Neural cell (in vitro differentiated cells): ENCODE measurements at regions not wholly inside any gene's neighbourhood (a gene's known extent, or its start where the extent isn't known, plus 50 kb on each side); places are given as distances from the start of the nearest gene placed in this dataset.
"Not testable (repeated sequence)": the region's sequence is repeated elsewhere in the genome, so short reads cannot be mapped to it uniquely, and the experiment has no call there.

Experiments used
- H2AFZ ChIP-seq: fragments of 200-600, 300-800 bp; sonication (generic), shearing (Covaris generic); 2 replicates; pipeline ENCODE4 v1.6.0; 2014; ENCODE audit warnings: low read depth, mild to moderate bottlenecking, antibody characterized with exemption, low read length, moderate library complexity
- H3F3A ChIP-seq: fragments of 200-600 bp; shearing (Covaris generic); 2 replicates; pipeline ENCODE4 v1.6.1; 2016; ENCODE audit warnings: mild to moderate bottlenecking, moderate library complexity, mixed read lengths, antibody characterized with exemption, low read length; ENCODE audit not compliant: insufficient read depth, poor library complexity, severe bottlenecking
- H3K27ac ChIP-seq: fragments of 200-600, 300-800 bp; sonication (generic), shearing (Covaris generic); 2 replicates; pipeline ENCODE4 v1.5.1; 2014; ENCODE audit warnings: mild to moderate bottlenecking, low read length, moderate library complexity
- H3K27me3 ChIP-seq: fragments of 300-800, 200-600 bp; sonication (generic), shearing (Covaris generic); 2 replicates; pipeline ENCODE4 v1.6.0; 2014; ENCODE audit warnings: mild to moderate bottlenecking, low read depth, low read length, moderate library complexity; ENCODE audit not compliant: insufficient read depth
- H3K36me3 ChIP-seq: fragments of 300-800, 200-600 bp; sonication (generic), shearing (Covaris generic); 2 replicates; pipeline ENCODE4 v1.5.1; 2014; ENCODE audit warnings: mild to moderate bottlenecking, antibody characterized with exemption, low read length, moderate library complexity; ENCODE audit not compliant: insufficient read depth
- H3K4me2 ChIP-seq: fragments of 300-800, 200-600 bp; sonication (generic), shearing (Covaris generic); 2 replicates; pipeline ENCODE4 v1.6.0; 2014; ENCODE audit warnings: mild to moderate bottlenecking, low read length
- H3K4me3 ChIP-seq: fragments of 300-800, 200-600 bp; sonication (generic), shearing (Covaris generic); 2 replicates; pipeline ENCODE4 v1.5.1; 2014; ENCODE audit warnings: mild to moderate bottlenecking, low read length, moderate library complexity
- H3K79me2 ChIP-seq: fragments of 200-600 bp; shearing (Covaris generic); replicated peaks from 2 replicates; pipeline ENCODE4 v1.6.0; 2014; ENCODE audit warnings: mild to moderate bottlenecking, low read length, moderate library complexity; ENCODE audit not compliant: insufficient read depth
- H3K9ac ChIP-seq: fragments of 300-800, 200-600 bp; sonication (generic), shearing (Covaris generic); 2 replicates; pipeline ENCODE4 v1.6.1; 2016; ENCODE audit warnings: mild to moderate bottlenecking, low read length, mixed read lengths
- H3K9me2 ChIP-seq: fragments of 200-600 bp; shearing (Covaris generic); 2 replicates; pipeline ENCODE4 v1.6.1; 2016; ENCODE audit warnings: mild to moderate bottlenecking, low read length, mixed read lengths; ENCODE audit not compliant: insufficient read depth
- H3K9me3 ChIP-seq: fragments of 200-600, 300-800 bp; sonication (generic), shearing (Covaris generic); 2 replicates; pipeline ENCODE4 v1.6.1; 2016; ENCODE audit warnings: mild to moderate bottlenecking, mixed run types, low read length, moderate library complexity, mixed read lengths
- H4K20me1 ChIP-seq: fragments of 200-600 bp; shearing (Covaris generic); 2 replicates; pipeline ENCODE4 v1.6.1; 2016; ENCODE audit warnings: mild to moderate bottlenecking, mixed run types; ENCODE audit not compliant: insufficient read depth
- POLR2AphosphoS5 ChIP-seq: IDR thresholded peaks from 2 replicates; pipeline ENCODE4 v1.6.1; 2012
- TAF1 ChIP-seq: IDR thresholded peaks from 2 replicates; pipeline ENCODE4 v1.6.1; 2012; ENCODE audit warnings: low read depth

DNA sequence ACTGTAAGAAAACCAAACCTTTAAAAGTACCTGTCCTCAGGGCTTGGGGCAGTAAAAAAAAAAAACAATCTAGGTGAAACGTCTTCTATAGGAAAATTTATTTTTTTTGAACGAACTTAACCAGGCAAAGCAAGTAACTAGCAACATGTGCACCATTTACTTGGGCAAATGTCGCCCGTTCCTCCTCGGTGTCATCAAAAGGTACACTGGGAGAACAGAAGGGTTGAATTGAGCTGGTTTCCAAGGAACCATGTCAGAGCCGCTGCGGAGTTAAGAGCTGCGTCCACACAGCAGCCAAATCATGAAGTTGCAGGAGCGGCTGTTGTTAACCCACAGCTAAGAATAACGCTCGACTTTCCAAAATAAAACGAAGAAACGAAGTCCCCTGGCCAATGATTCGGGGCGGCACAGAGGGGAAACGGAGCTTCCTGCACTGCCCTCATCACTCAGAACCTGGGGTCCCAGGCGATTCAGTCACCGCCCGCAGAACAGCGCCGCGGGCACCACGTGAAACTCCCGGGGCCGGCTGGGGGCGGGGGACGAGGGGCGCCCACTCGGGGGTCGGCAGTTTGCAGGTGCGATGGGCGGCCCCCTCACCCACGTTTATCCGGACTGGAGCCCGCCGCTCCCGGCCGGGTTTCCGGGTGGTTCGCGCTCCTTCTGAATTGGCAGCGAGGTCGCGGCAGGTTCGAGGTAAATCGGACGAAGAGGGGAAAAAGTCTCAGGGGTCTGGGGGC is 53.6 kb upstream of the PLGLB1 start:
- Histone ChIP-seq H3K4me3 (peak overlapping the region; percentile 65), H3K9ac (peak overlapping the region; percentile 55), H3K4me2 (peak overlapping the region; percentile 82)
- H3K9me3 ChIP-seq, H3K9me2 ChIP-seq, H2AFZ ChIP-seq, H3K27me3 ChIP-seq, H4K20me1 ChIP-seq, H3K79me2 ChIP-seq, H3F3A ChIP-seq, H3K36me3 ChIP-seq, H3K27ac ChIP-seq: not testable (repeated sequence)

- not testable (repeated sequence) for H3F3A ChIP-seq, H2AFZ ChIP-seq, H3K27me3 ChIP-seq, H3K36me3 ChIP-seq, H3K4me2 ChIP-seq, H3K9me3 ChIP-seq, H3K9me2 ChIP-seq, H4K20me1 ChIP-seq, H3K79me2 ChIP-seq, H3K27ac ChIP-seq
- Histone ChIP-seq H3K9ac (peak overlapping the region; percentile 55), H3K4me3 (peak overlapping the region; percentile 65)
Measured at GRCh38 chr2:87075791-87076252, 54.2 kb upstream of the PLGLB1 start.

DNA sequence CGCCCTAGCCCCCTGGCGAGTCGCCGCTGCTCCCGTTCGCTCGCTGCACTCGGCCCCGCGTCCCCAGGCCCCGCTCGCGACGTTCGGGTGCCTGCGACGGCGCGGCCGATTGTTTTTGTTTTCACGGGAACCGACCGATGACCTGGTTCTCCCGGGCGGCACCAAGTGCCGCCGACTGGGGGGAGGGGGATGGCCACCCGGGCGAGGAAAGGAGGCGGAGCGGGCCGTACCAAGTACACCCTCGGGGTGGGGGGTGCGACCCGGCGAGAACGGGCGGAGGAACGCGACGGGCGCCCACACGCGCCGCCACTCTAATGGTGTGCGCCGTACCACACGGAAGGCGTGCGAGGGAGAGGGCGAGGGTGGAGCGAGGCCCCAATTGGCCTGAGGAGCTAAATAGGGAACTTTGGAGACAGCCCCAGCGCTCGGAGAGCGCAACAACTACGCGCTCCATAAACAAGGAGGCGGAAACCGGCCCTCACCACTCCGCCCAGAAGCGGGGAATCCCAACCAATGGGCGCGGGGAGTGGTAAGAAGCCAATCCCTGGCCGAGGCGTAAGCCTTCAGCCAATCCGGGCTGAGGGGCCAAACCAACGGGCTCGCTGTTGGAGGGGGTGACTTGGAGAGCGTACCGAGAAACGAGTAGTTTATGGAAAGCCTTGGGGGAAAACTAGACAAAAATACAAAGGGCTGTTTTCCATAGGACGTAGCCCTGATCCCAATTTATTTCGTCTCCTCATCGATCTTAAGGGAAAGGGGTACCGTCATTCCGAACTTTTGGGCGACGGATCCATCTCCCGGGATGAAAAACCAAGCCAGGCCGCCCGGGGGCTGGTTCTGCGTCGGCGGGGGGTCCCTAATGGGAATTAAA is 54.8 kb upstream of the PLGLB1 start:
- H3K79me2 ChIP-seq, H3K4me2 ChIP-seq, H3K27me3 ChIP-seq, H4K20me1 ChIP-seq, H3F3A ChIP-seq, H2AFZ ChIP-seq, H3K36me3 ChIP-seq, H3K9me2 ChIP-seq, H3K9me3 ChIP-seq: not testable (repeated sequence)
- peak overlapping the region; percentile 69 for H3K9ac ChIP-seq
- peak overlapping the region; percentile 65 for H3K4me3 ChIP-seq
- peak overlapping the region; percentile 78 for H3K27ac ChIP-seq
- peak; percentile 40 for TF ChIP-seq TAF1
- TF ChIP-seq POLR2AphosphoS5 = peak; percentile 10

GRCh38 chr2:87077124-87077446 is 55.4 kb upstream of the PLGLB1 start:
- Histone ChIP-seq H3K9ac (peak overlapping the region; percentile 69), H3K4me3 (peak overlapping the region; percentile 65), H3K27ac (peak overlapping the region; percentile 78)
- not testable (repeated sequence) for H3K36me3 ChIP-seq, H3K27me3 ChIP-seq, H3K9me3 ChIP-seq, H3F3A ChIP-seq, H2AFZ ChIP-seq, H3K4me2 ChIP-seq, H3K9me2 ChIP-seq, H4K20me1 ChIP-seq, H3K79me2 ChIP-seq

DNA sequence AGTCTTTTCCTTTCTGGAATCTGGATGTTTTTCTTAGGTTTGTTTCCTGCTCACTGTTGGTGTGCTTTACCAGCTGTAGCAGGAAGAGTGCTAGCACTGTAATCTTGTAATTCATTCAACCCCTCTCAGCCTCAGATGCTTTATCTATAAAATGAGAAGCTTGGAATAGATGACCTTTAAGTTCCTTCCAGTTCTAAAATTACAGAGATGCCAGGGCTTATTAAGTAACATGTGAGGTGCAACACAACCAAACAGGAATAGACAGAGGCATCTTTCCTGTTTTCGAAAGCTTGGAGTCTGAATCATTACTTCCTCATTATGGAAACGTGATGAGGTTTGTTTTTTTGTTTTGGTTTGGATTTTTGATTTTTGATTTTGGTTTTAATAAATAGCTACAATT is 60.1 kb upstream of the PLGLB1 start:
- not testable (repeated sequence) for H2AFZ ChIP-seq, H3K4me3 ChIP-seq, H3K27ac ChIP-seq, H3K36me3 ChIP-seq, H3K9me2 ChIP-seq, H3K9ac ChIP-seq, H3F3A ChIP-seq, H3K27me3 ChIP-seq, H3K4me2 ChIP-seq, H3K9me3 ChIP-seq, H4K20me1 ChIP-seq, H3K79me2 ChIP-seq

DNA sequence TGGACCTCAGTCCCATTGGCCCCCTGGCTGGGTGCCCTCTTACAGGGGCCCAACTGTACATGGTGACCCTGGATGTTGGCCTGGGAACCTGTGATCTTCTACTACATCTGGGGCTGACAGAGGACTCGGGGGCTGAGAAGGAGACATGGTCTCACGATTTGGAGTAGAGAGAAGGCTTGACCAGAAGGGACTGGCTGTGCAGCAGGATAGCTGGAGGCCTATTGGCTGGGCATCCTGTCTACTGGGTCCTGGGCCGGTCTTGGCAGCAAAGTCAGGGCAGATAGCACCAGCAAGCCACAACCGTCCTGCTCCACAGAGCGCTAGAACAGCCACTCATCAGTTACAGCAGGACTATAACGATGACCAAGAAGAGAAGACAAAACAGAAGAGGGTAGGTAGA is 66.4 kb upstream of the PLGLB1 start:
- not testable (repeated sequence) for H3K9ac ChIP-seq, H3K79me2 ChIP-seq, H3K4me2 ChIP-seq, H3K4me3 ChIP-seq, H3K9me3 ChIP-seq, H3K9me2 ChIP-seq, H3K27me3 ChIP-seq, H2AFZ ChIP-seq, H3K36me3 ChIP-seq, H4K20me1 ChIP-seq, H3F3A ChIP-seq, H3K27ac ChIP-seq

DNA sequence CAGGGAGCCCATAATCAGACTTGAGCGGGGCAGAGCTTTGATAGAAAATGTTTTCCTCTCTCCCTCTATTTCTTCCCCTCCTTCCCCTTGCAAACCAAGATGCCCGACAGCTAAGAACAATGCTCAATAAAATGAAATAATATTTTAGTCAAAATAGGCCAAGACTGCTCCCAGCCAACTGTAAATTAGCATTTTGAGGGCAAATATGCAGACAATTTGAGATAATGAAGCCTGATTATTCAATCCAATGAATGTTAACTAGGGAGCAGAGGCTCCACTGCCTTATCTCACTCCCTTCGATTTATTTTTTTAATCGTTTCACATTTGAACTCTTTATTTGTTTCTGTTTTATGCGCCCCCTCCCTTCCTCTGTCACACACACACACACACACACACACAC is 67.8 kb upstream of the PLGLB1 start:
- H4K20me1 ChIP-seq, H3K9me2 ChIP-seq, H2AFZ ChIP-seq, H3F3A ChIP-seq, H3K79me2 ChIP-seq, H3K27ac ChIP-seq, H3K9me3 ChIP-seq, H3K4me2 ChIP-seq, H3K9ac ChIP-seq, H3K27me3 ChIP-seq, H3K36me3 ChIP-seq, H3K4me3 ChIP-seq: not testable (repeated sequence)
